ENCODE measurements at regions not wholly inside any gene's neighbourhood (a gene's known extent, or its start where the extent isn't known, plus 50 kb on each side); places are given as distances from the start of the nearest gene placed in this dataset.

- Mint-ChIP-seq H3K27me3 (ENCODE audit: low read depth) (no peaks in the 10 kb centered on the region), H3K9me3 (peaks cover 5% of the 10 kb centered on the region), H3K4me1 (ENCODE audit: low read depth) (no peaks in the 10 kb centered on the region), H3K36me3 (ENCODE audit: insufficient read depth) (no peaks in the 10 kb centered on the region), H3K4me3 (no peak overlapping the region)
- ATAC-seq (no peak), DNase-seq (no peak)
Observed at GRCh38 chr5:158376679-158377078, 517.7 kb upstream of the CLINT1 start.

GRCh38 chr5:158375531-158375930 lies 516.6 kb upstream of the CLINT1 start:
- no peak overlapping the region for H3K4me3 Mint-ChIP-seq
- DNase-seq (no peak), ATAC-seq (no peak)
- peaks cover 5% of the 10 kb centered on the region for H3K9me3 Mint-ChIP-seq
- H3K4me1 Mint-ChIP-seq (ENCODE audit: low read depth): no peaks in the 10 kb centered on the region
- no peaks in the 10 kb centered on the region for H3K27me3 Mint-ChIP-seq (ENCODE audit: low read depth)
- no peaks in the 10 kb centered on the region for H3K36me3 Mint-ChIP-seq (ENCODE audit: insufficient read depth)

GRCh38 chr5:158373608-158374395 lies 514.9 kb upstream of the CLINT1 start:
- H3K4me3 Mint-ChIP-seq: no peak overlapping the region
- ATAC-seq: no peak
- peaks cover 5% of the 10 kb centered on the region for H3K9me3 Mint-ChIP-seq
- H3K4me1 Mint-ChIP-seq (ENCODE audit: low read depth): no peaks in the 10 kb centered on the region
- no peaks in the 10 kb centered on the region for H3K36me3 Mint-ChIP-seq (ENCODE audit: insufficient read depth)
- no peak for DNase-seq
- no peaks in the 10 kb centered on the region for H3K27me3 Mint-ChIP-seq (ENCODE audit: low read depth)

- ATAC-seq (no peak), DNase-seq (no peak)
- H3K36me3 Mint-ChIP-seq (ENCODE audit: insufficient read depth): no peaks in the 10 kb centered on the region
- H3K4me3 Mint-ChIP-seq: no peak overlapping the region
- H3K27me3 Mint-ChIP-seq (ENCODE audit: low read depth): no peaks in the 10 kb centered on the region
- H3K4me1 Mint-ChIP-seq (ENCODE audit: low read depth): no peaks in the 10 kb centered on the region
- H3K9me3 Mint-ChIP-seq: no peaks in the 10 kb centered on the region
Observed at GRCh38 chr5:158369241-158369640, 510.3 kb upstream of the CLINT1 start.

DNA sequence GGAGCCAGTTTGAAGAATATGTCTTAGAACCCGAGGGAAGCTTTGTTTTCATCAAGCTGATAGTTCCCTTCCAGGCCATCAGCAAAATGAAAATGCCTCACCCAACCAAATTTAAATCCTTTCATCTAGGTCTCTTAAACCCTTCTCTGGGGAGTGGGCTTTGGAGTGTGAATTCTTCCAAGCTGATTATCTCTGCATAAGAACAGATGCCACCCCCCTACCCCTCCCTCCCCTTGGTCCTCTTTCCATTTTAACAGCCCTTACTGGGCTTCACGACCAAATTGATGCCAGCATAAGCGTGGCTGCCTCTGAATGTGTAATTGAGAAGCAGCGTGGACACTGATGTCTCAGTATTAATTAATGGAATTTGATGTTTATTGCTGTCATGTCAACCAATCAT lies 509.7 kb upstream of the CLINT1 start:
- Mint-ChIP-seq H3K36me3 (ENCODE audit: insufficient read depth) (no peaks in the 10 kb centered on the region), H3K9me3 (no peaks in the 10 kb centered on the region), H3K27me3 (ENCODE audit: low read depth) (no peaks in the 10 kb centered on the region), H3K4me3 (no peak overlapping the region), H3K4me1 (ENCODE audit: low read depth) (no peaks in the 10 kb centered on the region)
- ATAC-seq (no peak), DNase-seq (no peak)

DNA sequence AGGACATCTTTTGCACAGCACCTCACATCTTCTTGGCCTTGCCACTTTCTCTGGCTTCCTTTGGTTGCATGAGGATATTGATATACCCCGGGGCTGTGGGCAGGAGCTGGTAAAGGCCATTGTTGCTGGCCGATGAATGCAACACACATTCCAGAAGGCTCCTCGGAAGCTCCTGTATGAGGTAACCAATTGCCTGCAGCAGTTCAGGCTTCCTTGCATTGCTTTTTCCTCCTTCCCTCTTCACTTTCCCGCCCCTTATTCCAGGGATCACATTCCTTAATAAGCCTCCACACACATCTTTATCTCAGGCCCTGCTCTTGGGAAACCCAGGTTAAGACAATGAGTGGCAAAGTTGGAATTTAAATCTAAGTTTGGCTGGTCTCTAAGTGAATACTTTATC lies 505.4 kb upstream of the CLINT1 start:
- H3K4me3 Mint-ChIP-seq: no peak overlapping the region

DNA sequence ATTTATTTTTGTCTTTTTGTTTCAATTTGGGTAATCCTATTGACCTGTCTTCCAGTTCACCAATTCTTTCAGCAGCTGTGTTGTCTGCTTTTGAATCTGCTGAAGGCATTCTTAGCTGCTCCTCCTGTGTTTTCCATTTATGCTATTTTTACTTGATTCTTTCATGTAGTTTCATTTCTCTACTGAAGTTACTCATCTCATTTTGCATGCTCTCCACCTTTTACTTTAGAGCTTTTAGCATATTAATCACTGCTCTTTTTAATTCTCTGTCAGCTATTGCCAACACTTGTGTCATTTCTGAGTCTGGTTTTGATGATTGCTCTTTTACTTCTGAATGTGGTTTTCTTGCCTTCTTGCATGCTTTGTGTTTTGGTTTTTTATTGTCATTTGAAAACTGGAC lies 496.0 kb upstream of the CLINT1 start:
- H3K27me3 Mint-ChIP-seq (ENCODE audit: low read depth): peaks cover 2% of the 10 kb centered on the region
- H3K4me1 Mint-ChIP-seq (ENCODE audit: low read depth): no peaks in the 10 kb centered on the region
- ATAC-seq (peak; percentile 79 to 80), DNase-seq (no peak)
- no peak overlapping the region for H3K4me3 Mint-ChIP-seq
- peaks cover 7% of the 10 kb centered on the region for H3K9me3 Mint-ChIP-seq
- peaks cover 2% of the 10 kb centered on the region for H3K36me3 Mint-ChIP-seq (ENCODE audit: insufficient read depth)

More for the DNA sequence above, 505.4 kb upstream of the CLINT1 start:
- no peaks in the 10 kb centered on the region for H3K9me3 Mint-ChIP-seq
- DNase-seq: no peak
- no peaks in the 10 kb centered on the region for H3K4me1 Mint-ChIP-seq (ENCODE audit: low read depth)
- H3K27me3 Mint-ChIP-seq (ENCODE audit: low read depth): no peaks in the 10 kb centered on the region
- no peaks in the 10 kb centered on the region for H3K36me3 Mint-ChIP-seq (ENCODE audit: insufficient read depth)
- ATAC-seq: no peak

DNA sequence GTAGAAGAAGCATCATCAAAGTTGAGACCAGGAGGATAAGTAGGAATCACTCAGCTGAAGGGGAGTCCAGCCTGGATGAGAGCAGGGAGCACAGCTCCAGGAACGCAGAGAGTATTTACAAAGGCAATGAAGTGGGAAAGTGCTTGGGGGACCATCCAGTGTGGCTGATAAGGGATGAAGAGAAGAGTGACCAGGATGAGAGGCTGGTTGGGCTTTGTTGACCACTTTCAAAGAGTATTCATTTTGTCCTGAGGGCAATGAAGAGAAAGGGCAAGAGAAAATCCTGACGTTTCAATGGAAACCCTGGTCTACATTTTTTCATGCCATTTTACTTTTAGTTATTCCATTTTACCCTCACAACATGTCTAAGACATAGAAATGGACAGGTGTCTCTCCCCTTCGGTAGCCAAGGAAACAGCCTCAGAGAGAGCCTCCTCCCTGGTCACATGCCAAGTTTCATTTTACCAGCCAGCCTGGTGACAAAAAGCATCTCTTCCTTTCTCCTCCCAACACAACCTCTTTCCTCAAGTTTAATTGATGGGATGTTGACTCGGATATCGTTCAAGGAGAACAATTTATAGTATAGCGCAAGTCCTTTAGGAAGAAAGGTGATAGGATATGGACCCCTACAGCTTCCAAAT lies 492.7 kb upstream of the CLINT1 start:
- H3K27me3 Mint-ChIP-seq (ENCODE audit: low read depth): peaks cover 2% of the 10 kb centered on the region
- ATAC-seq (no peak), DNase-seq (no peak)

DNA sequence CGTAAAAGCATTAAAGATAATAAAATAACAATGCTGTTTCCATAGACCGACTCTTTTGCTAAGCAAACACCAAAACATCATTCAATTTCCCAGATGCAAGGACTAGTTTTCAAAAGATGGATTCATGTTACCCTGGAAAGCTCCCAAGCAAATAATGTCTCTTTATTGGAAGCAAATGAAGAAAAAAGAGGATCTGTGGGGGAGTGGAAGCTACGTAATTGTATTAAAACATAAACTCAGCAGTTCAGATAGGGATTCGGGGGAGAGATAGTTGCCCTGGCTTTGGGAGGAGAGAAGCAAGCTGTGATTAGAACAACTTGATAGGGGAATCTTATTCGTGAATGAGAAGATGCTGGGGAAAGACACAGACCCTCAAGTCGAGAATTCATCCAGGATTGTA lies 491.0 kb upstream of the CLINT1 start:
- Mint-ChIP-seq H3K27me3 (ENCODE audit: low read depth) (peaks cover 2% of the 10 kb centered on the region), H3K4me1 (ENCODE audit: low read depth) (no peaks in the 10 kb centered on the region), H3K4me3 (no peak overlapping the region), H3K36me3 (ENCODE audit: insufficient read depth) (peaks cover 2% of the 10 kb centered on the region), H3K9me3 (peaks cover 10% of the 10 kb centered on the region)
- DNase-seq (no peak), ATAC-seq (no peak)

More for the DNA sequence above, 492.7 kb upstream of the CLINT1 start:
- H3K9me3 Mint-ChIP-seq: peaks cover 7% of the 10 kb centered on the region
- H3K36me3 Mint-ChIP-seq (ENCODE audit: insufficient read depth): peaks cover 2% of the 10 kb centered on the region
- no peak overlapping the region for H3K4me3 Mint-ChIP-seq
- H3K4me1 Mint-ChIP-seq (ENCODE audit: low read depth): no peaks in the 10 kb centered on the region

DNA sequence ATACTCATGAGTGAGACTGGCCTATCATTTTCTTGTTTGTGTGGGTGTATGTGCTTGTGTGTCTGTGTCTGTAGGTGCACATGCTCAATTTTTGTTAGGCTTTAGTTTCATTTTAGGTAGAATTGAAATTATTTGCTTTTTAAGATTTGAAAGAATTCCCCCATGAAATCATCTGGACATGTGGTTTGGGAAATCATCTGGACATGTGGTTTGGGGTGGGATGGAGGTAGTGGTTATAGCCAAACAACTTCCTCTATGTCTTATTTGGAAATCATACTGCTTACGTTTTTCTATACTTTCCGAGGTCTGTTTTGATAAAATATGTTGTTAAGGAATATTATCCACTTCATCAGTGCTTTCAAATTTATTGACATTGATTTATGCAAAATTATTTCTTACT lies 485.4 kb upstream of the CLINT1 start:
- H3K4me1 Mint-ChIP-seq (ENCODE audit: low read depth): no peaks in the 10 kb centered on the region
- H3K27me3 Mint-ChIP-seq (ENCODE audit: low read depth): no peaks in the 10 kb centered on the region
- H3K36me3 Mint-ChIP-seq (ENCODE audit: insufficient read depth): no peaks in the 10 kb centered on the region
- peaks cover 6% of the 10 kb centered on the region for H3K9me3 Mint-ChIP-seq
- no peak overlapping the region for H3K4me3 Mint-ChIP-seq
- ATAC-seq (no peak), DNase-seq (no peak)

DNA sequence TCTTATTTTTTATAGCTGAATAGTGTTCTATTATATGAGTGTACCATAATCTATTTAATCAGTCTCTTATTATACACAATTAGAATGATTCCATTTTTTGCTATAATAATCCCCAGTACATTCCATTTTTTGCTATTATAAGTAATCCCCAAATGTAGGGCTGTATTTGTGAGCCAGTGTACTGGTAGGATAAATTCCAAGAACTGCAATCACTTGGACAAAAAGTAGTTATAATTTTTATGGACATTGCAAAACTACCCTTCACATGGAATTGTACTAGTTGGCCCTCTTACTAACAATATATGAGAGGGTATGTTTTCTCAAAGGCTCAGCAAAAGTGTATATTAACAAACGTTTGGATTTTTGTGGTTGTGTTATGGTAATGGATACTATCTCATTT lies 481.7 kb upstream of the CLINT1 start:
- no peak overlapping the region for H3K4me3 Mint-ChIP-seq
- ATAC-seq (no peak), DNase-seq (no peak)
- H3K36me3 Mint-ChIP-seq (ENCODE audit: insufficient read depth): no peaks in the 10 kb centered on the region
- H3K27me3 Mint-ChIP-seq (ENCODE audit: low read depth): peaks cover 4% of the 10 kb centered on the region
- H3K4me1 Mint-ChIP-seq (ENCODE audit: low read depth): no peaks in the 10 kb centered on the region
- peaks cover 11% of the 10 kb centered on the region for H3K9me3 Mint-ChIP-seq

DNA sequence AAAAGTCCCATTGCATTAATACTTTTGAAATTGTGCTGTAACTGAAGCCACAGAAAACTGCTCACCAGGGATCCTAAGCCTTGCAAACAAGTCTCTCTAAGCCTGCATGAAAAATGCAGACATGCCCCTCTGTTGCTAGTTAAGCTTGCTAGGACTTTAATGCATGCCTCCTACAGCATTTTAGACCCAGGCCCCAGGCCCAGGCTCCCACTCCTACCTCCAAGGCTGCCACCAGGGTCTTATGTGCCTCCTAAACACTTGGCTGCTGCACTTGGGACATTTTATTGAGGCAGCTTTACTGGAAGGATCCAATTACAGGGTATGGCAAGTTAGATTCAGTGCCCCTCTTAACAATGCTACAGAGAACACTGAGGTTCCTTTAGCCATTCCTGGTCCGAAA lies 467.3 kb upstream of the CLINT1 start:
- ATAC-seq (no peak), DNase-seq (no peak)
- H3K4me3 Mint-ChIP-seq: no peak overlapping the region
- peaks cover 9% of the 10 kb centered on the region for H3K9me3 Mint-ChIP-seq
- H3K27me3 Mint-ChIP-seq (ENCODE audit: low read depth): no peaks in the 10 kb centered on the region
- H3K4me1 Mint-ChIP-seq (ENCODE audit: low read depth): no peaks in the 10 kb centered on the region
- H3K36me3 Mint-ChIP-seq (ENCODE audit: insufficient read depth): no peaks in the 10 kb centered on the region

- Mint-ChIP-seq H3K4me3 (no peak overlapping the region), H3K4me1 (ENCODE audit: low read depth) (no peaks in the 10 kb centered on the region), H3K27me3 (ENCODE audit: low read depth) (peaks cover 1% of the 10 kb centered on the region), H3K9me3 (no peaks in the 10 kb centered on the region), H3K36me3 (ENCODE audit: insufficient read depth) (no peaks in the 10 kb centered on the region)
- no peak for ATAC-seq
- no peak for DNase-seq
Observed at GRCh38 chr5:158324236-158324635, 465.3 kb upstream of the CLINT1 start.

GRCh38 chr5:158322620-158323019 lies 463.7 kb upstream of the CLINT1 start:
- no peak overlapping the region for H3K4me3 Mint-ChIP-seq
- no peaks in the 10 kb centered on the region for H3K9me3 Mint-ChIP-seq
- ATAC-seq: no peak
- H3K36me3 Mint-ChIP-seq (ENCODE audit: insufficient read depth): no peaks in the 10 kb centered on the region
- DNase-seq: no peak
- H3K27me3 Mint-ChIP-seq (ENCODE audit: low read depth): peaks cover 1% of the 10 kb centered on the region
- H3K4me1 Mint-ChIP-seq (ENCODE audit: low read depth): no peaks in the 10 kb centered on the region

DNA sequence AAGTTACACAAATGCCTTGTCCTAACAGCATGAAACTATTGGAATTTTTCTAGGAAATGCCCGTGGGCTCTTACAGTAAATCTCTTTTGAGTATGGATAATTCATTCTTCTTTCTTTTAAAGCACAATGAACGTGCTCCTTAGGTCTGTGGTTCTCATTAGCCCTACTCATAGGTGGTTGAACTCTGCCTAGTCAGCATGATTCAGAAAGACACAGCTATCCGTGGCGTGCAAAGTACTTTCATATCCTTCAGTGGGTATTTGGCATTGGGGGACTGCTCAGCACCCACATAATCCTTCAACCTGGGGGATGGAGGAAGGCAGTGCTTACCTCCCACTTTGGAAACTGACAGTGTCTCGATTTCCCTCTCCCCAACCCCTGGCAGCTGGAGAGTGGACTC lies 462.0 kb upstream of the CLINT1 start:
- Mint-ChIP-seq H3K4me1 (ENCODE audit: low read depth) (no peaks in the 10 kb centered on the region), H3K27me3 (ENCODE audit: low read depth) (peaks cover 1% of the 10 kb centered on the region), H3K9me3 (no peaks in the 10 kb centered on the region), H3K36me3 (ENCODE audit: insufficient read depth) (no peaks in the 10 kb centered on the region), H3K4me3 (no peak overlapping the region)
- DNase-seq (no peak), ATAC-seq (no peak)
